GM12892 (cell line): ENCODE measurements at regions not wholly inside any gene's neighbourhood (a gene's known extent, or its start where the extent isn't known, plus 50 kb on each side); places are given as distances from the start of the nearest gene placed in this dataset.

Experiments
- POLR2A ChIP-seq: IDR thresholded peaks from 2 replicates; pipeline ENCODE4 v1.6.1; 2011; ENCODE audit warnings: low read depth, low read length, control low read depth
- POLR2AphosphoS5 ChIP-seq: IDR thresholded peaks from 2 replicates; pipeline ENCODE4 v1.6.1; 2011; ENCODE audit warnings: low read depth, low read length, control low read depth
- TAF1 ChIP-seq: IDR thresholded peaks from 2 replicates; pipeline ENCODE4 v1.6.1; 2011; ENCODE audit warnings: low read depth, mild to moderate bottlenecking, control low read depth, low read length, borderline replicate concordance

- TF ChIP-seq POLR2AphosphoS5, result no peak
- no peak for TF ChIP-seq POLR2A
- TF ChIP-seq TAF1, result no peak
Measured at GRCh38 chr17:72175787-72176515, 55.1 kb downstream of the SOX9 start.
